ENCODE measurements at regions not wholly inside any gene's neighbourhood (a gene's known extent, or its start where the extent isn't known, plus 50 kb on each side); places are given as distances from the start of the nearest gene placed in this dataset.

DNA sequence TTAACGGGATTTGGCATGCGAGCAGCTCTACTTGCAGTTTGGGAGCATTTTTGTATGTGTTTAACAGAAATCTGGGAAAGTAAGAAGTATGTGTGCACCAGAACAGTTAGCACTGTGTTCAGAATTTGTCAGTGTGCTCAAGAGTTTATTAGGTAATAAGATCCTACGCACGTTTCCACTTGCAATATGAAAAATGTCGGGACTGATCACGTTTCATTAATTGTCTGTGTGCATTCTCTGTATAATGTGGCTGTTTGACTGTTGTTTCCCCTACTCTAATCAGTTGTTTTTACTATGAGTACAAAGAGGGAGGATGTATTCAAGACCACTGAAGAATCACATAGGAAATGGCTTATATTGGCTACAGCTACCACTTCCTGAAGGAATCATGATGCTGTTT is 349.7 kb upstream of the POU3F2 start (continued):
- TF ChIP-seq, protein P1, sequence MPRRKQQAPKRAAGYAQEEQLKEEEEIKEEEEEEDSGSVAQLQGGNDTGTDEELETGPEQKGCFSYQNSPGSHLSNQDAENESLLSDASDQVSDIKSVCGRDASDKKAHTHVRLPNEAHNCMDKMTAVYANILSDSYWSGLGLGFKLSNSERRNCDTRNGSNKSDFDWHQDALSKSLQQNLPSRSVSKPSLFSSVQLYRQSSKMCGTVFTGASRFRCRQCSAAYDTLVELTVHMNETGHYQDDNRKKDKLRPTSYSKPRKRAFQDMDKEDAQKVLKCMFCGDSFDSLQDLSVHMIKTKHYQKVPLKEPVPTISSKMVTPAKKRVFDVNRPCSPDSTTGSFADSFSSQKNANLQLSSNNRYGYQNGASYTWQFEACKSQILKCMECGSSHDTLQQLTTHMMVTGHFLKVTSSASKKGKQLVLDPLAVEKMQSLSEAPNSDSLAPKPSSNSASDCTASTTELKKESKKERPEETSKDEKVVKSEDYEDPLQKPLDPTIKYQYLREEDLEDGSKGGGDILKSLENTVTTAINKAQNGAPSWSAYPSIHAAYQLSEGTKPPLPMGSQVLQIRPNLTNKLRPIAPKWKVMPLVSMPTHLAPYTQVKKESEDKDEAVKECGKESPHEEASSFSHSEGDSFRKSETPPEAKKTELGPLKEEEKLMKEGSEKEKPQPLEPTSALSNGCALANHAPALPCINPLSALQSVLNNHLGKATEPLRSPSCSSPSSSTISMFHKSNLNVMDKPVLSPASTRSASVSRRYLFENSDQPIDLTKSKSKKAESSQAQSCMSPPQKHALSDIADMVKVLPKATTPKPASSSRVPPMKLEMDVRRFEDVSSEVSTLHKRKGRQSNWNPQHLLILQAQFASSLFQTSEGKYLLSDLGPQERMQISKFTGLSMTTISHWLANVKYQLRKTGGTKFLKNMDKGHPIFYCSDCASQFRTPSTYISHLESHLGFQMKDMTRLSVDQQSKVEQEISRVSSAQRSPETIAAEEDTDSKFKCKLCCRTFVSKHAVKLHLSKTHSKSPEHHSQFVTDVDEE (CRISPR knock-in tag; IDR thresholded peaks at IDR 0.05), result no peak
- TF ChIP-seq ZNF70 (CRISPR knock-in tag; IDR thresholded peaks at IDR 0.05), result no peak
- TF ChIP-seq, protein P2, sequence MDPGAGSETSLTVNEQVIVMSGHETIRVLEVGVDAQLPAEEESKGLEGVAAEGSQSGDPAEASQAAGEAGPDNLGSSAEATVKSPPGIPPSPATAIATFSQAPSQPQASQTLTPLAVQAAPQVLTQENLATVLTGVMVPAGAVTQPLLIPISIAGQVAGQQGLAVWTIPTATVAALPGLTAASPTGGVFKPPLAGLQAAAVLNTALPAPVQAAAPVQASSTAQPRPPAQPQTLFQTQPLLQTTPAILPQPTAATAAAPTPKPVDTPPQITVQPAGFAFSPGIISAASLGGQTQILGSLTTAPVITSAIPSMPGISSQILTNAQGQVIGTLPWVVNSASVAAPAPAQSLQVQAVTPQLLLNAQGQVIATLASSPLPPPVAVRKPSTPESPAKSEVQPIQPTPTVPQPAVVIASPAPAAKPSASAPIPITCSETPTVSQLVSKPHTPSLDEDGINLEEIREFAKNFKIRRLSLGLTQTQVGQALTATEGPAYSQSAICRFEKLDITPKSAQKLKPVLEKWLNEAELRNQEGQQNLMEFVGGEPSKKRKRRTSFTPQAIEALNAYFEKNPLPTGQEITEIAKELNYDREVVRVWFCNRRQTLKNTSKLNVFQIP (CRISPR knock-in tag; IDR thresholded peaks at IDR 0.05; ENCODE audit: borderline replicate concordance, low read depth), result no peak
- TF ChIP-seq OSR1 (CRISPR knock-in tag; IDR thresholded peaks at IDR 0.05), result no peak
- no peak for TF ChIP-seq SNAI2 (CRISPR knock-in tag; IDR thresholded peaks at IDR 0.05)

DNA sequence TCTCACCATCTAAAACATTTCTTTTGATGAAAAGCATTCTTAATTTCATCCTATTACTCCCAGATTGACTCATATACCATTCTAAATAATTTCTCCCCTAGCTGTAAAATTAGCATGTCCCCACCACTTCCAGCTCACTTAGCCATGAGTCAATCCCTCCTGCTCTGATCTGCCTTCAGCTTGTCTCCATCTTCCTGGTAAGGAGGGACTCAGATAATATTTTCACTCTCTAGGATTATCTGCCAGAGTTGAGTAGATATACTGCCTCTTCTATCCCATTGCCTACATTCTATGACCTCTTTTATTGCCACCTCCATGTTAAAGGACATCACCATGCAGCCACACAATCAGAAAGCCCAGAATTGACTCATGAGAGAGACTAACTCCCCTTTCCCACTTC is 348.8 kb upstream of the POU3F2 start:
- TF ChIP-seq ZFP3 (CRISPR knock-in tag; IDR thresholded peaks at IDR 0.05) (no peak), ZNF70 (CRISPR knock-in tag; IDR thresholded peaks at IDR 0.05) (no peak), CSDC2 (CRISPR knock-in tag; IDR thresholded peaks at IDR 0.05) (no peak)
- TF ChIP-seq, protein P3, sequence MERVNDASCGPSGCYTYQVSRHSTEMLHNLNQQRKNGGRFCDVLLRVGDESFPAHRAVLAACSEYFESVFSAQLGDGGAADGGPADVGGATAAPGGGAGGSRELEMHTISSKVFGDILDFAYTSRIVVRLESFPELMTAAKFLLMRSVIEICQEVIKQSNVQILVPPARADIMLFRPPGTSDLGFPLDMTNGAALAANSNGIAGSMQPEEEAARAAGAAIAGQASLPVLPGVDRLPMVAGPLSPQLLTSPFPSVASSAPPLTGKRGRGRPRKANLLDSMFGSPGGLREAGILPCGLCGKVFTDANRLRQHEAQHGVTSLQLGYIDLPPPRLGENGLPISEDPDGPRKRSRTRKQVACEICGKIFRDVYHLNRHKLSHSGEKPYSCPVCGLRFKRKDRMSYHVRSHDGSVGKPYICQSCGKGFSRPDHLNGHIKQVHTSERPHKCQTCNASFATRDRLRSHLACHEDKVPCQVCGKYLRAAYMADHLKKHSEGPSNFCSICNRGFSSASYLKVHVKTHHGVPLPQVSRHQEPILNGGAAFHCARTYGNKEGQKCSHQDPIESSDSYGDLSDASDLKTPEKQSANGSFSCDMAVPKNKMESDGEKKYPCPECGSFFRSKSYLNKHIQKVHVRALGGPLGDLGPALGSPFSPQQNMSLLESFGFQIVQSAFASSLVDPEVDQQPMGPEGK (CRISPR knock-in tag; IDR thresholded peaks at IDR 0.05; ENCODE audit: borderline replicate concordance), result no peak
- TF ChIP-seq, protein P4, sequence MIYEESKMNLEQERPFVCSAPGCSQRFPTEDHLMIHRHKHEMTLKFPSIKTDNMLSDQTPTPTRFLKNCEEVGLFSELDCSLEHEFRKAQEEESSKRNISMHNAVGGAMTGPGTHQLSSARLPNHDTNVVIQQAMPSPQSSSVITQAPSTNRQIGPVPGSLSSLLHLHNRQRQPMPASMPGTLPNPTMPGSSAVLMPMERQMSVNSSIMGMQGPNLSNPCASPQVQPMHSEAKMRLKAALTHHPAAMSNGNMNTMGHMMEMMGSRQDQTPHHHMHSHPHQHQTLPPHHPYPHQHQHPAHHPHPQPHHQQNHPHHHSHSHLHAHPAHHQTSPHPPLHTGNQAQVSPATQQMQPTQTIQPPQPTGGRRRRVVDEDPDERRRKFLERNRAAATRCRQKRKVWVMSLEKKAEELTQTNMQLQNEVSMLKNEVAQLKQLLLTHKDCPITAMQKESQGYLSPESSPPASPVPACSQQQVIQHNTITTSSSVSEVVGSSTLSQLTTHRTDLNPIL (CRISPR knock-in tag; IDR thresholded peaks at IDR 0.05; ENCODE audit: low read depth), result no peak
- TF ChIP-seq, protein P1 (CRISPR knock-in tag; IDR thresholded peaks at IDR 0.05), result no peak
- ATAC-seq, result no peak

DNA sequence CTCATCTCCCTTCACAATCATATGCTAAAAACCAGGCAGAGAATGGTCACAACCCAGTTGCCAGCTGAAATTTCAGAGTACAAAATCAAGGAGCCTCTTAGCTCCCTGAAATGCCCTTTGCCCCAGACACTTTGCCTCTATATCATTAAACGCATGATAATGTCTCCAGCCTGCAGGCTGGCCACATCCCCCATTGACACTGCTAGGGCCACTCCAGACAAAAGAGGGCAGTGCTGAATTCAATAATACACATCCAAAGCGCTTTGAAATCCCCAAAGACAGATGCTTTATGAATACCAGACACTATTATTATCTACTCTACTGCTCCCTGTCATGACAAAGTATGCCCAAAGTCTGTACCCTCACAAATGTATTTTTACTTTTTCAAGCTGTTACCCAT is 348.3 kb upstream of the POU3F2 start:
- peak; percentile 20; the same call in 1 of the 3 replicates for ATAC-seq
- TF ChIP-seq, protein P5, sequence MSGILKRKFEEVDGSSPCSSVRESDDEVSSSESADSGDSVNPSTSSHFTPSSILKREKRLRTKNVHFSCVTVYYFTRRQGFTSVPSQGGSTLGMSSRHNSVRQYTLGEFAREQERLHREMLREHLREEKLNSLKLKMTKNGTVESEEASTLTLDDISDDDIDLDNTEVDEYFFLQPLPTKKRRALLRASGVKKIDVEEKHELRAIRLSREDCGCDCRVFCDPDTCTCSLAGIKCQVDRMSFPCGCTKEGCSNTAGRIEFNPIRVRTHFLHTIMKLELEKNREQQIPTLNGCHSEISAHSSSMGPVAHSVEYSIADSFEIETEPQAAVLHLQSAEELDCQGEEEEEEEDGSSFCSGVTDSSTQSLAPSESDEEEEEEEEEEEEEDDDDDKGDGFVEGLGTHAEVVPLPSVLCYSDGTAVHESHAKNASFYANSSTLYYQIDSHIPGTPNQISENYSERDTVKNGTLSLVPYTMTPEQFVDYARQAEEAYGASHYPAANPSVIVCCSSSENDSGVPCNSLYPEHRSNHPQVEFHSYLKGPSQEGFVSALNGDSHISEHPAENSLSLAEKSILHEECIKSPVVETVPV (CRISPR knock-in tag; IDR thresholded peaks at IDR 0.05), result no peak

DNA sequence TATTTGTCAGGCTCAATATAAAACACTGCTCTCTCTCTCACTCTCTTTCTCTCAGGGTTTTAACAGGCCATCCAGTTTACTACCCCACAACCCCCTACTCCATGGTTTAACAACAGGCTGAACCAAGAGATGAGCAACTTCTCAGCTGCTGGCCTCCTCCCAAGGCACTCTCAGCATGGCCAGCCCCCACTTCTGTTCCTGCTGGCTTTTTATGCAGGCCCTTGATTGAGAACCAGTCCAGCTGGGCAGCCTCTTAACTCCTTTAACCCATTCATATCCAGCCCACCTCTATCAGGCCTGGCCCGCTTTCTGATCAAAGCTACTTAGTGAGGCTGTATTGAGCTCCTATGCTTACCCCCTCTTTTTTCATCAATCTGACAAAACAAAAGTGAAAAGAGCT is 346.8 kb upstream of the POU3F2 start:
- TF ChIP-seq, protein P1 (CRISPR knock-in tag; IDR thresholded peaks at IDR 0.05), result no peak
- TF ChIP-seq GLIS3 (CRISPR knock-in tag; IDR thresholded peaks at IDR 0.05) (no peak), ZNF565 (CRISPR knock-in tag; conservative IDR thresholded peaks at IDR 0.05; ENCODE audit: low read depth) (no peak), ZFP30 (CRISPR knock-in tag; IDR thresholded peaks at IDR 0.05) (no peak), TOX (CRISPR knock-in tag; IDR thresholded peaks at IDR 0.05; ENCODE audit: borderline replicate concordance) (no peak), ZNF8 (CRISPR knock-in tag; IDR thresholded peaks at IDR 0.05) (no peak), RARB (CRISPR knock-in tag; IDR thresholded peaks at IDR 0.05) (no peak)
- TF ChIP-seq, protein P4 (CRISPR knock-in tag; IDR thresholded peaks at IDR 0.05; ENCODE audit: low read depth), result no peak
- TF ChIP-seq, protein P3 (CRISPR knock-in tag; IDR thresholded peaks at IDR 0.05; ENCODE audit: borderline replicate concordance), result no peak
- no peak for ATAC-seq

Measured in SK-N-SH treated with all-trans-retinoic acid at 6 μM for 48 hours (cell line).